ENCODE measurements at regions not wholly inside any gene's neighbourhood (a gene's known extent, or its start where the extent isn't known, plus 50 kb on each side); places are given as distances from the start of the nearest gene placed in this dataset.

GRCh38 chr10:2861632-2862210, 205.6 kb upstream of the PFKP start:
- TF ChIP-seq CTCF (IDR thresholded peaks at IDR 0.05) (no peak), POLR2A (IDR thresholded peaks at IDR 0.05) (no peak)
